DOHH2 (cell line): ENCODE measurements at regions not wholly inside any gene's neighbourhood (a gene's known extent, or its start where the extent isn't known, plus 50 kb on each side); places are given as distances from the start of the nearest gene placed in this dataset.

ENCODE experiments used
- H3F3A ChIP-seq: fragments of 200-600 bp; sonication (generic), shearing (Covaris generic); 2 replicates; pipeline ENCODE4 v1.6.0; 2016; ENCODE audit warnings: antibody characterized with exemption, mild to moderate bottlenecking; ENCODE audit not compliant: control insufficient read depth, insufficient read depth
- H3K27ac ChIP-seq: fragments of 200-600 bp; sonication (generic); 2 replicates; pipeline ENCODE4 v1.5.1; 2014; ENCODE audit warnings: low read depth, mild to moderate bottlenecking, low read length, moderate library complexity
- H3K27me3 ChIP-seq: fragments of 200-600 bp; sonication (generic); 2 replicates; pipeline ENCODE4 v1.6.1; 2014; ENCODE audit warnings: mild to moderate bottlenecking, low read length, mixed read lengths; ENCODE audit not compliant: control insufficient read depth
- H3K36me3 ChIP-seq: fragments of 200-600 bp; sonication (generic); 2 replicates; pipeline ENCODE4 v1.6.1; 2014; ENCODE audit warnings: mild to moderate bottlenecking, low read length, moderate library complexity, mixed read lengths; ENCODE audit not compliant: control insufficient read depth
- H3K4me1 ChIP-seq: fragments of 200-600 bp; sonication (generic); 2 replicates; pipeline ENCODE4 v1.6.1; 2014; ENCODE audit warnings: mild to moderate bottlenecking, low read length, mixed read lengths; ENCODE audit not compliant: control insufficient read depth
- H3K4me2 ChIP-seq: fragments of 200-600 bp; sonication (generic); 2 replicates; pipeline ENCODE4 v1.6.0; 2014; ENCODE audit warnings: mild to moderate bottlenecking, low read length, moderate library complexity
- H3K4me3 ChIP-seq: fragments of 200-600 bp; sonication (generic); 2 replicates; pipeline ENCODE4 v1.5.1; 2014; ENCODE audit warnings: mild to moderate bottlenecking, low read length, mixed read lengths
- H3K79me2 ChIP-seq: fragments of 200-600 bp; sonication (generic); 2 replicates; pipeline ENCODE4 v1.6.1; 2014; ENCODE audit warnings: mild to moderate bottlenecking, low read length, mixed read lengths; ENCODE audit not compliant: control insufficient read depth
- H3K9me2 ChIP-seq: fragments of 200-600 bp; sonication (generic); replicated peaks from 2 replicates; pipeline ENCODE4 v1.6.1; 2014; ENCODE audit warnings: mild to moderate bottlenecking, low read length, mixed read lengths; ENCODE audit not compliant: control insufficient read depth
- H3K9me3 ChIP-seq: fragments of 200-600 bp; sonication (generic); 2 replicates; pipeline ENCODE4 v1.6.1; 2014; ENCODE audit warnings: antibody characterized with exemption, low read length, mixed read lengths; ENCODE audit not compliant: control insufficient read depth, insufficient read depth
- H4K20me1 ChIP-seq: fragments of 200-600 bp; sonication (generic); 2 replicates; pipeline ENCODE4 v1.6.0; 2014; ENCODE audit warnings: low read depth, mild to moderate bottlenecking, antibody characterized with exemption, low read length, moderate library complexity; ENCODE audit not compliant: control insufficient read depth, insufficient read depth
- CTCF ChIP-seq: fragments of 200-600 bp; sonication (generic); IDR thresholded peaks from one replicate; pipeline ENCODE4 v1.5.1; 2014; ENCODE audit warnings: antibody characterized with exemption, mild to moderate bottlenecking, low read depth, low read length; ENCODE audit not compliant: poor library complexity, severe bottlenecking
- EZH2phosphoT487 ChIP-seq: fragments of 200-600 bp; sonication (generic); IDR thresholded peaks from 2 replicates; pipeline ENCODE4 v1.6.1; 2017; ENCODE audit warnings: borderline replicate concordance, mild to moderate bottlenecking, antibody characterized with exemption, low read length, moderate library complexity, mixed read lengths

- no peak overlapping the region for H3K4me3 ChIP-seq
- TF ChIP-seq EZH2phosphoT487, result no peak
- TF ChIP-seq CTCF, result no peak
- H3K4me2 ChIP-seq, result no peak overlapping the region
- H4K20me1 ChIP-seq, result no peaks in the 10 kb centered on the region
- no peaks in the 10 kb centered on the region for H3K9me3 ChIP-seq
- no peaks in the 10 kb centered on the region for H3K36me3 ChIP-seq
- no peaks in the 10 kb centered on the region for H3K79me2 ChIP-seq
- H3K27me3 ChIP-seq, result no peaks in the 10 kb centered on the region
- H3K4me1 ChIP-seq, result no peaks in the 10 kb centered on the region
- H3K9me2 ChIP-seq, result no peaks in the 10 kb centered on the region
- H3K27ac ChIP-seq, result no peak overlapping the region
- H3F3A ChIP-seq, result no peaks in the 10 kb centered on the region
Measured at GRCh38 chr9:7456793-7457530, 342.6 kb downstream of the DMAC1 start.

GRCh38 chr9:7456377-7456776 is 343.2 kb downstream of the DMAC1 start:
- no peaks in the 10 kb centered on the region for H3K9me2 ChIP-seq
- H3F3A ChIP-seq, result no peaks in the 10 kb centered on the region

GRCh38 chr9:7454624-7455023 is 345.0 kb downstream of the DMAC1 start:
- H3K9me2 ChIP-seq, result no peaks in the 10 kb centered on the region
- H3K79me2 ChIP-seq, result no peaks in the 10 kb centered on the region
- no peaks in the 10 kb centered on the region for H3K9me3 ChIP-seq
- H3K27me3 ChIP-seq, result no peaks in the 10 kb centered on the region
- H3K4me2 ChIP-seq, result no peak overlapping the region
- no peaks in the 10 kb centered on the region for H3K36me3 ChIP-seq
- H3K27ac ChIP-seq, result no peak overlapping the region
- no peaks in the 10 kb centered on the region for H3F3A ChIP-seq
- H3K4me3 ChIP-seq, result no peak overlapping the region
- TF ChIP-seq CTCF (no peak), EZH2phosphoT487 (no peak)
- no peaks in the 10 kb centered on the region for H3K4me1 ChIP-seq
- H4K20me1 ChIP-seq, result no peaks in the 10 kb centered on the region

More at GRCh38 chr9:7456377-7456776, 343.2 kb downstream of the DMAC1 start:
- Histone ChIP-seq H3K4me1 (no peaks in the 10 kb centered on the region), H3K79me2 (no peaks in the 10 kb centered on the region), H3K27ac (no peak overlapping the region), H3K4me3 (no peak overlapping the region), H3K4me2 (no peak overlapping the region), H3K9me3 (no peaks in the 10 kb centered on the region), H3K36me3 (no peaks in the 10 kb centered on the region), H4K20me1 (no peaks in the 10 kb centered on the region), H3K27me3 (no peaks in the 10 kb centered on the region)
- TF ChIP-seq EZH2phosphoT487, result no peak
- no peak for TF ChIP-seq CTCF
